ENCODE measurements at regions not wholly inside any gene's neighbourhood (a gene's known extent, or its start where the extent isn't known, plus 50 kb on each side); places are given as distances from the start of the nearest gene placed in this dataset.

- TF ChIP-seq, protein P1, sequence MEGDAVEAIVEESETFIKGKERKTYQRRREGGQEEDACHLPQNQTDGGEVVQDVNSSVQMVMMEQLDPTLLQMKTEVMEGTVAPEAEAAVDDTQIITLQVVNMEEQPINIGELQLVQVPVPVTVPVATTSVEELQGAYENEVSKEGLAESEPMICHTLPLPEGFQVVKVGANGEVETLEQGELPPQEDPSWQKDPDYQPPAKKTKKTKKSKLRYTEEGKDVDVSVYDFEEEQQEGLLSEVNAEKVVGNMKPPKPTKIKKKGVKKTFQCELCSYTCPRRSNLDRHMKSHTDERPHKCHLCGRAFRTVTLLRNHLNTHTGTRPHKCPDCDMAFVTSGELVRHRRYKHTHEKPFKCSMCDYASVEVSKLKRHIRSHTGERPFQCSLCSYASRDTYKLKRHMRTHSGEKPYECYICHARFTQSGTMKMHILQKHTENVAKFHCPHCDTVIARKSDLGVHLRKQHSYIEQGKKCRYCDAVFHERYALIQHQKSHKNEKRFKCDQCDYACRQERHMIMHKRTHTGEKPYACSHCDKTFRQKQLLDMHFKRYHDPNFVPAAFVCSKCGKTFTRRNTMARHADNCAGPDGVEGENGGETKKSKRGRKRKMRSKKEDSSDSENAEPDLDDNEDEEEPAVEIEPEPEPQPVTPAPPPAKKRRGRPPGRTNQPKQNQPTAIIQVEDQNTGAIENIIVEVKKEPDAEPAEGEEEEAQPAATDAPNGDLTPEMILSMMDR (conservative IDR thresholded peaks at IDR 0.05; ENCODE audit: low read length): no peak
- no peak for TF ChIP-seq EZH2phosphoT487 (IDR thresholded peaks at IDR 0.05; ENCODE audit: borderline replicate concordance)
Measured at GRCh38 chr16:9622268-9622667, 530.8 kb downstream of the HAPSTR1 start.
